ENCODE measurements at regions not wholly inside any gene's neighbourhood (a gene's known extent, or its start where the extent isn't known, plus 50 kb on each side); places are given as distances from the start of the nearest gene placed in this dataset.

DNA sequence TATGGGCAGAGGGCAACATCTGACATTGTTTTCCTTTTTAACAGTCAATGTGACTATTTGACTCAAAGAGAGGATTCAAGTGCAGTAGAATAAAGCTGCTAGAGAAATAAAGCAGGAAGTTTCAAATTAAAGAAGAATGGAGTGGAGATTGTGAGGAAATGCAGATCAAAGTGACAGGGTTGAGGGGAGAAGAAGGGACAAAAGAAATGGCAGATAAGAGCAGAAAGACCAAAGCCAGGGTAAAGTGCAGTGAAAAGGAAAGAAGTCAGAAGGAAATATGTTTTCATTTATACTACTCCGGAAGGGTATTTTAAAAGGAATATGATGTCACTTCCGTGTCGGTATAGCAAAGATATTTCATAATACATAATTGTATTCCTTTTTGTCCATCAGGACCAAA lies 297.5 kb upstream of the CRIM1 start:
- H3K27ac ChIP-seq: no peak overlapping the region
- no peak for DNase-seq (ENCODE audit: low spot score)
- CTCF ChIA-PET: interaction anchor here (0.7 kb wide), 1 partner anchor 182 kb away, joined by 3 read pairs; no protein-coding TSS in a partner anchor
- POLR2A ChIA-PET (ENCODE audit: low non-redundant PET): no interaction called here
- TF ChIP-seq, protein P1, sequence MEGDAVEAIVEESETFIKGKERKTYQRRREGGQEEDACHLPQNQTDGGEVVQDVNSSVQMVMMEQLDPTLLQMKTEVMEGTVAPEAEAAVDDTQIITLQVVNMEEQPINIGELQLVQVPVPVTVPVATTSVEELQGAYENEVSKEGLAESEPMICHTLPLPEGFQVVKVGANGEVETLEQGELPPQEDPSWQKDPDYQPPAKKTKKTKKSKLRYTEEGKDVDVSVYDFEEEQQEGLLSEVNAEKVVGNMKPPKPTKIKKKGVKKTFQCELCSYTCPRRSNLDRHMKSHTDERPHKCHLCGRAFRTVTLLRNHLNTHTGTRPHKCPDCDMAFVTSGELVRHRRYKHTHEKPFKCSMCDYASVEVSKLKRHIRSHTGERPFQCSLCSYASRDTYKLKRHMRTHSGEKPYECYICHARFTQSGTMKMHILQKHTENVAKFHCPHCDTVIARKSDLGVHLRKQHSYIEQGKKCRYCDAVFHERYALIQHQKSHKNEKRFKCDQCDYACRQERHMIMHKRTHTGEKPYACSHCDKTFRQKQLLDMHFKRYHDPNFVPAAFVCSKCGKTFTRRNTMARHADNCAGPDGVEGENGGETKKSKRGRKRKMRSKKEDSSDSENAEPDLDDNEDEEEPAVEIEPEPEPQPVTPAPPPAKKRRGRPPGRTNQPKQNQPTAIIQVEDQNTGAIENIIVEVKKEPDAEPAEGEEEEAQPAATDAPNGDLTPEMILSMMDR (conservative IDR thresholded peaks at IDR 0.05; ENCODE audit: low read depth): no peak

GRCh38 chr2:36052819-36053218 lies 302.8 kb upstream of the CRIM1 start:
- CTCF ChIA-PET: interaction anchor here (0.8 kb wide), 1 partner anchor 733 kb away, joined by 3 read pairs; no protein-coding TSS in a partner anchor
- TF ChIP-seq, protein P1 (conservative IDR thresholded peaks at IDR 0.05; ENCODE audit: low read depth): no peak
- H3K27ac ChIP-seq: no peak overlapping the region
- POLR2A ChIA-PET (ENCODE audit: low non-redundant PET): no interaction called here
- no peak for DNase-seq (ENCODE audit: low spot score)

- no peak overlapping the region for H3K27ac ChIP-seq
- TF ChIP-seq, protein P1 (conservative IDR thresholded peaks at IDR 0.05; ENCODE audit: low read depth): no peak
- DNase-seq (ENCODE audit: low spot score): no peak
- POLR2A ChIA-PET (ENCODE audit: low non-redundant PET): no interaction called here
- CTCF ChIA-PET: no interaction called here
Measured at GRCh38 chr2:36044411-36044810, 311.2 kb upstream of the CRIM1 start.

DNA sequence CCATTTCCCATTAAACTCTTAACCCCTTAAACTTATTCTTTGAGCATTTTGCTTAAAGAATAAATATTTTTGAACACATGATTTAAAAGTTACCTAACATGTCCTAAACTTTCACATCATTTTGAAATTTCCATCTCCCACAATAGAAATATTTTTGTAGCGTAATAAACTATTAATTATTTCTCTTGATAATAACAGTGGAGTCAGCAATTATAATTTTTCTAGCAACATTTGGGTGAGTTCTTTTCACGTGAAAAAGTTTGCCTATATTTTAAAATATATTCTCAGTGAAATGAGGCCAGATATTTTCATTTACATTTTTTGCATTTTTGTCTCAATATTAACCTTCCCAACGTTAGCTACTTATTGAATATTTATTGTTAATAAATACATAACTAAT lies 320.4 kb upstream of the CRIM1 start:
- ChIA-PET POLR2A (ENCODE audit: low non-redundant PET) (no interaction called here), CTCF (interaction anchor here (0.8 kb wide), 1 partner anchor 492 kb away, joined by 6 read pairs; no protein-coding TSS in a partner anchor)
- TF ChIP-seq, protein P1 (conservative IDR thresholded peaks at IDR 0.05; ENCODE audit: low read depth): no peak
- DNase-seq (ENCODE audit: low spot score): no peak
- no peak overlapping the region for H3K27ac ChIP-seq

DNA sequence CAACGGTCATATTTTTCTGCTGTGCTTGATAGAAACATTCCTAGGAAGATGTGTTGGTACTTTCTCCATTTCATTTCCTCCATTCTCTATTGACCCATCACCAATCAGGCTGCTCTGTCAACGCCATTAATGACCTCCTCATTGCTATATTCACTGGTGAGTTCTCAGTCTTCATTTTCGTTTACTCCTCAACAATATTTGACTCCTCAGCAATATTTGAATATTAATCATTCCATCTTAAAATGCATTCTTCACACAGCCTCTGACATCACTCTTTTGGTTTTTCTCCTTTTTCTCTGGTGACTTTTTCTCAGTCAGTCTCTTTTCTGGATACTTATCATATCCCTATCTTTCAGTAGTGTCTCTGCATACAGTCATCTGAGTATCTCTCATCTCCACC lies 323.5 kb upstream of the CRIM1 start:
- no peak for DNase-seq (ENCODE audit: low spot score)
- H3K27ac ChIP-seq: no peak overlapping the region
- ChIA-PET CTCF (no interaction called here), POLR2A (ENCODE audit: low non-redundant PET) (no interaction called here)
- TF ChIP-seq, protein P1 (conservative IDR thresholded peaks at IDR 0.05; ENCODE audit: low read depth): no peak

- ChIA-PET POLR2A (ENCODE audit: low non-redundant PET) (no interaction called here), CTCF (no interaction called here)
- TF ChIP-seq, protein P1 (conservative IDR thresholded peaks at IDR 0.05; ENCODE audit: low read depth): no peak
- H3K27ac ChIP-seq: no peak overlapping the region
- DNase-seq (ENCODE audit: low spot score): no peak
Measured at GRCh38 chr2:36031471-36031870, 324.1 kb upstream of the CRIM1 start.

DNA sequence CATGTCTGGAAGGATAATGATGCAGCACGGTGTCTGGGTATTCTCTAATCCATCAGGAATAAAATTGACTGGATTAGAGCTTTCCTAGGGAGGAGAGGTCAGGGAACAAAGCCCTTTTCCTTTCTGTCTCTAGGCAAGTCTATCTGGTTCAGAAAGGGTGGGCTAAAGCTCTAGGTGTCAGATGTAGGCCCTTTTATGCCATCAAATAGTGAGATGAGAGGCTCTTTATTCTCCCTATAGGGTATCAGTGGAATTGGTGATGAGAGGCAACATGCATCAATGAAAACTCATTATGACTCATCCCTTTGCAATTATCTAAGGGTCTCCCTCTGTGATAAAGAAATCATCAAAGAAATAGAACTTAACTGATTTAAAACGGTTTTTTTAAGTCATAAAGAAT lies 328.0 kb upstream of the CRIM1 start:
- TF ChIP-seq, protein P1 (conservative IDR thresholded peaks at IDR 0.05; ENCODE audit: low read depth): no peak
- no peak for DNase-seq (ENCODE audit: low spot score)
- H3K27ac ChIP-seq: no peak overlapping the region
- ChIA-PET POLR2A (ENCODE audit: low non-redundant PET) (no interaction called here), CTCF (no interaction called here)
